ENCODE measurements at regions not wholly inside any gene's neighbourhood (a gene's known extent, or its start where the extent isn't known, plus 50 kb on each side); places are given as distances from the start of the nearest gene placed in this dataset.
"Not testable (repeated sequence)": the region's sequence is repeated elsewhere in the genome, so short reads cannot be mapped to it uniquely, and the experiment has no call there.

GRCh38 chr17:27950995-27951394, 57.8 kb upstream of the LYRM9 start:
- DNase-seq (ENCODE audit: extremely low spot score), result no peak
- no peak for TF ChIP-seq CTCF (IDR thresholded peaks at IDR 0.05; ENCODE audit: control extremely low read depth, extremely low read depth, low read depth, missing control alignments)
- CTCF ChIA-PET, result no interaction called here
- POLR2A ChIA-PET, result no interaction called here

- ChIA-PET CTCF (interaction anchor here (1.1 kb wide), 1 partner anchor 192 kb away, joined by 3 read pairs; no protein-coding TSS in a partner anchor), POLR2A (no interaction called here)
- no peak for DNase-seq (ENCODE audit: extremely low spot score)
Measured at GRCh38 chr17:27951872-27952271, 58.7 kb upstream of the LYRM9 start.

GRCh38 chr17:27952366-27952765, 59.2 kb upstream of the LYRM9 start:
- ChIA-PET CTCF (interaction anchor here (1.1 kb wide), 1 partner anchor 193 kb away, joined by 3 read pairs; no protein-coding TSS in a partner anchor), POLR2A (no interaction called here)
- no peak for DNase-seq (ENCODE audit: extremely low spot score)
- TF ChIP-seq CTCF (IDR thresholded peaks at IDR 0.05; ENCODE audit: control extremely low read depth, extremely low read depth, low read depth, missing control alignments), result no peak

More at GRCh38 chr17:27951872-27952271, 58.7 kb upstream of the LYRM9 start:
- no peak for TF ChIP-seq CTCF (IDR thresholded peaks at IDR 0.05; ENCODE audit: control extremely low read depth, extremely low read depth, low read depth, missing control alignments)

- no peak for DNase-seq (ENCODE audit: extremely low spot score)
- ChIA-PET POLR2A (no interaction called here), CTCF (no interaction called here)
- no peak for TF ChIP-seq CTCF (IDR thresholded peaks at IDR 0.05; ENCODE audit: control extremely low read depth, extremely low read depth, low read depth, missing control alignments)
Measured at GRCh38 chr17:27954548-27955495, 61.7 kb upstream of the LYRM9 start.

GRCh38 chr17:27956601-27957445, 63.7 kb upstream of the LYRM9 start:
- ChIA-PET POLR2A (no interaction called here), CTCF (no interaction called here)
- no peak for TF ChIP-seq CTCF (IDR thresholded peaks at IDR 0.05; ENCODE audit: control extremely low read depth, extremely low read depth, low read depth, missing control alignments)
- DNase-seq (ENCODE audit: extremely low spot score), result no peak

GRCh38 chr17:27957446-27957793, 64.3 kb upstream of the LYRM9 start:
- DNase-seq (ENCODE audit: extremely low spot score); POLR2A ChIA-PET: not testable (repeated sequence)
- CTCF ChIA-PET, result interaction anchor here (0.9 kb wide), 1 partner anchor 9 kb away, joined by 3 read pairs; no protein-coding TSS in a partner anchor
